Suprapubic skin (tissue), 4 donors: ENCODE measurements at regions not wholly inside any gene's neighbourhood (a gene's known extent, or its start where the extent isn't known, plus 50 kb on each side); places are given as distances from the start of the nearest gene placed in this dataset.

ENCODE experiments used
- DNase-seq, 2 donors: peaks; one replicate each; pipeline ENCODE4 v3.0.0-alpha.2; 2019; ENCODE audit warnings: low spot score in 2 of 2
- H3K27ac ChIP-seq: fragments of 200-600 bp; sonication (generic); one replicate; pipeline ENCODE4 v1.5.1; 2019
- H3K27me3 ChIP-seq: fragments of 200-600 bp; sonication (generic); one replicate; pipeline ENCODE4 v1.5.1; 2019
- H3K36me3 ChIP-seq: fragments of 200-600 bp; sonication (generic); one replicate; pipeline ENCODE4 v1.5.1; 2019
- H3K4me1 ChIP-seq: fragments of 200-600 bp; sonication (generic); one replicate; pipeline ENCODE4 v1.5.1; 2019
- H3K4me3 ChIP-seq: fragments of 200-600 bp; sonication (generic); one replicate; pipeline ENCODE4 v1.5.1; 2019; ENCODE audit warnings: mild to moderate bottlenecking
- H3K9me3 ChIP-seq: fragments of 200-600 bp; sonication (generic); one replicate; pipeline ENCODE4 v1.5.1; 2019
- CTCF ChIP-seq, 2 donors: fragments of 200-600 bp in 1 of 2; fragments of 450-650 bp in 1 of 2; sonication (generic) in 1 of 2; IDR thresholded peaks; one replicate each; pipeline ENCODE4 v1.5.1; 2016 to 2019; ENCODE audit warnings: antibody characterized with exemption in 2 of 2, mild to moderate bottlenecking in 1 of 2, moderate library complexity in 1 of 2
- EP300 ChIP-seq: sonication (generic); formaldehyde crosslinking; IDR thresholded peaks from one replicate; pipeline ENCODE4 v1.6.1; 2017; ENCODE audit warnings: antibody characterized with exemption
- POLR2A ChIP-seq, 2 donors: fragments of 450-650 bp; IDR thresholded peaks; one replicate each; pipeline ENCODE4 v1.6.1; 2017; ENCODE audit warnings: antibody characterized with exemption in 2 of 2, mild to moderate bottlenecking in 2 of 2, moderate library complexity in 2 of 2
- POLR2AphosphoS5 ChIP-seq, 3 donors: sonication (generic); formaldehyde crosslinking; IDR thresholded peaks; one replicate each; pipeline ENCODE4 v1.6.1; 2017; ENCODE audit warnings: antibody characterized with exemption in 3 of 3
- WGBS: methylation state at CpG from one replicate; pipeline ENCODE4 v1.1.5; 2018; 5-methylcytosine and 5-hydroxymethylcytosine counted together

GRCh38 chr13:71240911-71241310 is 626.1 kb downstream of the DACH1 start:
- Histone ChIP-seq H3K27ac (no peak overlapping the region), H3K9me3 (no peaks in the 10 kb centered on the region), H3K36me3 (no peaks in the 10 kb centered on the region), H3K4me1 (peaks cover 5% of the 10 kb centered on the region), H3K27me3 (no peaks in the 10 kb centered on the region), H3K4me3 (no peak overlapping the region)
- WGBS: 71% methylated on average over 1 of the region's 1 CpG
- TF ChIP-seq POLR2AphosphoS5 (IDR thresholded peaks at IDR 0.05): no peak
- TF ChIP-seq EP300: no peak
- DNase-seq: no peak

GRCh38 chr13:71237332-71237731 is 629.7 kb downstream of the DACH1 start:
- WGBS: 62% methylated on average over 3 of the region's 3 CpGs
- TF ChIP-seq POLR2AphosphoS5 (IDR thresholded peaks at IDR 0.05): no peak
- no peak for TF ChIP-seq POLR2A (IDR thresholded peaks at IDR 0.05)
- no peak for TF ChIP-seq EP300
- TF ChIP-seq CTCF (IDR thresholded peaks at IDR 0.05): no peak
- H3K27ac ChIP-seq: no peak overlapping the region
- no peaks in the 10 kb centered on the region for H3K9me3 ChIP-seq
- H3K27me3 ChIP-seq: no peaks in the 10 kb centered on the region
- H3K4me1 ChIP-seq: peaks cover 3% of the 10 kb centered on the region
- no peak overlapping the region for H3K4me3 ChIP-seq
- DNase-seq: no peak
- no peaks in the 10 kb centered on the region for H3K36me3 ChIP-seq

GRCh38 chr13:71219698-71220415 is 647.1 kb downstream of the DACH1 start:
- no peak overlapping the region for H3K4me3 ChIP-seq
- 77% methylated on average over 8 of the region's 8 CpGs for WGBS
- H3K4me1 ChIP-seq: no peaks in the 10 kb centered on the region
- DNase-seq: no peak
- H3K9me3 ChIP-seq: no peaks in the 10 kb centered on the region
- TF ChIP-seq EP300: no peak
- TF ChIP-seq POLR2AphosphoS5 (IDR thresholded peaks at IDR 0.05): no peak
- TF ChIP-seq CTCF (IDR thresholded peaks at IDR 0.05): no peak
- TF ChIP-seq POLR2A (IDR thresholded peaks at IDR 0.05): no peak
- H3K27me3 ChIP-seq: no peaks in the 10 kb centered on the region
- H3K36me3 ChIP-seq: no peaks in the 10 kb centered on the region
- no peak overlapping the region for H3K27ac ChIP-seq

DNA sequence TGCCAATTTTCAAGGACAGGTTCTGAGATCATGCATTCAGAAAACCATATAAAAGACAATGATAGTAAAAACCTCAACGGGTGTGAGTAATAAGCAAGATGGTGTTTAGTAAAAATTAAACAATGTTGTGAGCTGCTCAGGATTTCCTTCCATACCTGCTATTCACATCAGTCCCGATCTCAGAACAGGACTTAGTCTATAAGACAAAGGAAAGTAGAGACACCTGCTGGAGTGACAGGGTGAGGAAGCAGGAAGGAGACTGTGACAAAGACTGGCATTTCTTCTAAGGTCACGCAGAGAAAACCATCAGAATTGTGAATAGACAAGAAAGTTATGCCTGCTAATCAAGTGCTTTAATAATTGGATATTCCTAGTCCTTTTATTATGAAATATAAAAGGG is 648.0 kb downstream of the DACH1 start:
- Histone ChIP-seq H3K27me3 (no peaks in the 10 kb centered on the region), H3K4me3 (no peak overlapping the region), H3K27ac (no peak overlapping the region), H3K9me3 (no peaks in the 10 kb centered on the region), H3K4me1 (no peaks in the 10 kb centered on the region), H3K36me3 (no peaks in the 10 kb centered on the region)
- WGBS: 52% methylated on average over 3 of the region's 3 CpGs
- no peak for DNase-seq
- TF ChIP-seq CTCF (IDR thresholded peaks at IDR 0.05) (no peak), POLR2AphosphoS5 (IDR thresholded peaks at IDR 0.05) (no peak), EP300 (no peak), POLR2A (IDR thresholded peaks at IDR 0.05) (no peak)

DNA sequence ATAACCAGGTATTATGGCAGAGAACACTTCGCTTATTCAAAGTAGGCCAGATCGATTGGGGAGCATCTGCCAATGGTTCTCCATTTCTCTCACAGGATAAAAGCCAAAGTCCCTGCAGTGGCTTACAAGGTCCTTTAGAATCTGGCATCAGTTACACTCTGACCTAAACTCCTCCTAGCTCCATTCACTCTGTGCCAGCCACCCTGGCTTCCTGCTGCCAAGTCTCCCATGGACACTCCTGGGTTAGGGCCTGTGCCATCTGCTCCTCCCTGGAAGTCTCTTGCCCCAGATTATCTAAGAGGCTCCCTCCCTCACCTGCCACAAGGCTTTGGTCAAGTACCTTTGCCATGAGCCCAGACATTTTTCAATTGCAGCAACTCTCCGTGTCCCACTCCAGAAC is 649.2 kb downstream of the DACH1 start:
- DNase-seq: no peak
- Histone ChIP-seq H3K27me3 (no peaks in the 10 kb centered on the region), H3K36me3 (no peaks in the 10 kb centered on the region), H3K27ac (no peak overlapping the region), H3K9me3 (no peaks in the 10 kb centered on the region), H3K4me1 (no peaks in the 10 kb centered on the region), H3K4me3 (no peak overlapping the region)
- 99% methylated on average over 3 of the region's 3 CpGs for whole genome bisulfite sequencing
- TF ChIP-seq EP300 (no peak), POLR2AphosphoS5 (IDR thresholded peaks at IDR 0.05) (no peak), POLR2A (IDR thresholded peaks at IDR 0.05) (no peak), CTCF (IDR thresholded peaks at IDR 0.05) (no peak)

DNA sequence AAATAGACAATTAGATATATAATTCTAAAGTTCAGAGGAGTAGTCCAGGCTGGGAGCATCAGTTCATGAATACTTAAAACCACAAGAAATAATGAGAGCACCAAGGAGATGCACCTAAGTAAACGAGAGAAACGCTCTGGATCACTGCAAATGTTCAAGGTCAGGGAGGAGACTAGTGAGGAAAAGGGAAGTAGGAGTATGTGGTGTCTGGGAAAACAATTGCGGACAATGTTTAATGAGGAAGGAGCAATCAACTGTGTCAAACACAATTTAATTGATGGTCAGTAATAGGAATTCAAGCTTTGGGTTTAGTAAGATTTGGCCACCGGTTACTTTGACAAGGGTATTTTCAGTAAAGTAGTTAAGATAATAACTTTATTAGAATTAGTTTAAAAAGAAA is 652.2 kb downstream of the DACH1 start:
- Histone ChIP-seq H3K4me3 (no peak overlapping the region), H3K36me3 (no peaks in the 10 kb centered on the region), H3K4me1 (no peaks in the 10 kb centered on the region), H3K27me3 (no peaks in the 10 kb centered on the region), H3K9me3 (no peaks in the 10 kb centered on the region), H3K27ac (no peak overlapping the region)
- no peak for DNase-seq
- no peak for TF ChIP-seq EP300
- TF ChIP-seq POLR2A (IDR thresholded peaks at IDR 0.05): no peak
- TF ChIP-seq POLR2AphosphoS5 (IDR thresholded peaks at IDR 0.05): no peak
- no peak for TF ChIP-seq CTCF (IDR thresholded peaks at IDR 0.05)
- WGBS: 85% methylated on average over 4 of the region's 4 CpGs
